ENCODE measurements at regions not wholly inside any gene's neighbourhood (a gene's known extent, or its start where the extent isn't known, plus 50 kb on each side); places are given as distances from the start of the nearest gene placed in this dataset.

GRCh38 chr13:75932636-75933035 lies 296.5 kb downstream of the LMO7 start:
- Histone ChIP-seq H3K27me3 (ENCODE audit: low read depth) (no peaks in the 10 kb centered on the region), H3K9me3 (replicated peaks) (peaks cover 4% of the 10 kb centered on the region), H3K36me3 (no peaks in the 10 kb centered on the region), H3K27ac (replicated peaks) (no peak overlapping the region), H3K4me1 (no peaks in the 10 kb centered on the region), H3K4me3 (no peak overlapping the region)
- TF ChIP-seq CTCF (IDR thresholded peaks at IDR 0.05; ENCODE audit: borderline replicate concordance): no peak
- intact Hi-C loops (cut with micrococcal nuclease): no loop called here
- no peak for DNase-seq

DNA sequence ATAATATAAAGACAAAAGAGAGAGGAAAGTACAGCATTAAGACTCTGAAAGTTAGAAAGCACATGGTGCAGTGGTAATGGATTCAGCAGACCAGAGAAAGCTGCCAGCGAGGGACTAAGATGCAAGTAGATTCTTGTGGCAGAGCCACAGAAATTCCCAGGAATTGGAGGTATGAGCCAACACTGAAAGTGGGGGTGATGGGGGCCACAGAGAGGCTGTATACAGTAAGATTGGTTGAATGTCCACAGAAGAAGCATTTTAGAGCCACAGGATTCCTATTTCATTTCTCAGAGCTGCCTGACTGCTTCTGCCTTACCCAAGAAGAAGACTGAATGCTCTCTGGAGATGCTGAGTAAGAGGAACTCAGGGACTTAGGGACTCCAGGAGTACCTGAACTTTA lies 295.0 kb downstream of the LMO7 start:
- intact Hi-C loops (cut with micrococcal nuclease): no loop called here
- Histone ChIP-seq H3K4me1 (no peaks in the 10 kb centered on the region), H3K27ac (replicated peaks) (no peak overlapping the region), H3K27me3 (ENCODE audit: low read depth) (no peaks in the 10 kb centered on the region), H3K36me3 (no peaks in the 10 kb centered on the region), H3K9me3 (replicated peaks) (peaks cover 4% of the 10 kb centered on the region), H3K4me3 (no peak overlapping the region)
- TF ChIP-seq CTCF (IDR thresholded peaks at IDR 0.05; ENCODE audit: borderline replicate concordance): no peak
- DNase-seq: no peak

- H3K36me3 ChIP-seq: no peaks in the 10 kb centered on the region
- intact Hi-C loops (cut with micrococcal nuclease): no loop called here
- DNase-seq: no peak
- TF ChIP-seq CTCF (IDR thresholded peaks at IDR 0.05; ENCODE audit: borderline replicate concordance): no peak
- H3K27ac ChIP-seq (replicated peaks): no peak overlapping the region
- no peaks in the 10 kb centered on the region for H3K4me1 ChIP-seq
- H3K4me3 ChIP-seq: no peak overlapping the region
- peaks cover 4% of the 10 kb centered on the region for H3K9me3 ChIP-seq (replicated peaks)
- no peaks in the 10 kb centered on the region for H3K27me3 ChIP-seq (ENCODE audit: low read depth)
Measured at GRCh38 chr13:75929076-75929475, 292.9 kb downstream of the LMO7 start.

DNA sequence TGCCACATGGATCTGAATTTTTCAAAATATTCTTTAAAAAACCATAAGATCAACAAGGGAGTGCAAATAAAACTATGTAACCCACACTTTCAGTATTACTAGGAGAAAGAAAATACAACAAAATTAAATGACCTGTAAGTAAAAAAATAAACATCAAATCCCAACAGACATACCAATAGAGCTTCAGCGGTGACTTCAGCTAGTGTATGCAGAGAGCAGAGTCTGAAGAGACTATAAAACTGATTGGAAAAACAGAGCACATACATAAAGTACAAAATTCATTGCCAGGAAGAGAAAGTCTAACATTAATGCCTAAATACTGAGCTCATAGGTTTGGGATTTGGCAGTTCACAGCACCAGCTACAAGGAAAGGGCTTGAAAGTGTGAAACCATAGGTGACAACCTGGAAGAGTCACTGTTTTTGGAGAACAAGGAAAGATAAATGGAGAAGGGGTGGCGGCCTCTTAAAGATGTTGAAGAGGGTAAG lies 291.1 kb downstream of the LMO7 start:
- Histone ChIP-seq H3K27ac (replicated peaks) (no peak overlapping the region), H3K36me3 (no peaks in the 10 kb centered on the region), H3K4me1 (no peaks in the 10 kb centered on the region), H3K9me3 (replicated peaks) (peaks cover 4% of the 10 kb centered on the region), H3K4me3 (no peak overlapping the region), H3K27me3 (ENCODE audit: low read depth) (no peaks in the 10 kb centered on the region)
- DNase-seq: no peak
- TF ChIP-seq CTCF (IDR thresholded peaks at IDR 0.05; ENCODE audit: borderline replicate concordance): no peak
- intact Hi-C loops (cut with micrococcal nuclease): no loop called here

DNA sequence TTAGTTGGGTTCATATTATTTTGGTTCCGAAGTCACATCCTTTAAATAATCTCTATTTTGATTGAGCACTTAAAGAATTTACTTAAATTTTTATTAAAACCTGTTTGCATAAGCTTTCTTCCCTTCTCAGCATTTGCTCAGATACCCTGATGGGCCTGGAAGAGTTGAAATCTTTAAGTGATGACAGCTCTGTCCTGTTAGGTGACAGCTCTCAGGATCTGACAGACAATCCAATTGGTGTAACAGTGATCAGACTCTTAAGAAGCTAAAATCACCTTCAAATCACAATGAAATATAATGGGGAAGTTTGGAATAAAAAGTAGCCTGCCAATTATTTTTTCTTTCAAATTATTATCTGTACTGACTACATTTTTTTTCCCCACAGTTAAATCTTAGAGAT lies 284.4 kb downstream of the LMO7 start:
- intact Hi-C loops (cut with micrococcal nuclease): no loop called here
- no peak for TF ChIP-seq CTCF (IDR thresholded peaks at IDR 0.05; ENCODE audit: borderline replicate concordance)

More for the DNA sequence above, 284.4 kb downstream of the LMO7 start:
- Histone ChIP-seq H3K36me3 (no peaks in the 10 kb centered on the region), H3K4me1 (peaks cover 9% of the 10 kb centered on the region), H3K27ac (replicated peaks) (no peak overlapping the region), H3K27me3 (ENCODE audit: low read depth) (no peaks in the 10 kb centered on the region), H3K4me3 (no peak overlapping the region), H3K9me3 (replicated peaks) (peaks cover 19% of the 10 kb centered on the region)
- no peak for DNase-seq

Data from left ventricle myocardium inferior (tissue), 1 donor.